Epithelial cell of esophagus (primary cell): ENCODE measurements at regions not wholly inside any gene's neighbourhood (a gene's known extent, or its start where the extent isn't known, plus 50 kb on each side); places are given as distances from the start of the nearest gene placed in this dataset.
A peak's percentile ranks its signal among the peaks of the same experiment; 100 is the strongest.

Source experiments
- DNase-seq: peaks from one replicate; pipeline ENCODE4 v3.0.0; 2010; ENCODE audit warnings: low read depth
- H3K4me3 ChIP-seq: 2 replicates; pipeline ENCODE4 v1.5.1; 2011; ENCODE audit warnings: mild to moderate bottlenecking, low read length, control low read depth
- TF ChIP-seq, protein P1 (sequence below): IDR thresholded peaks from 2 replicates; pipeline ENCODE4 v1.5.1; 2011; ENCODE audit warnings: low read depth, mild to moderate bottlenecking, low read length, control low read depth, inconsistent platforms; ENCODE audit not compliant: insufficient read depth; ENCODE audit errors: missing control alignments

DNA sequence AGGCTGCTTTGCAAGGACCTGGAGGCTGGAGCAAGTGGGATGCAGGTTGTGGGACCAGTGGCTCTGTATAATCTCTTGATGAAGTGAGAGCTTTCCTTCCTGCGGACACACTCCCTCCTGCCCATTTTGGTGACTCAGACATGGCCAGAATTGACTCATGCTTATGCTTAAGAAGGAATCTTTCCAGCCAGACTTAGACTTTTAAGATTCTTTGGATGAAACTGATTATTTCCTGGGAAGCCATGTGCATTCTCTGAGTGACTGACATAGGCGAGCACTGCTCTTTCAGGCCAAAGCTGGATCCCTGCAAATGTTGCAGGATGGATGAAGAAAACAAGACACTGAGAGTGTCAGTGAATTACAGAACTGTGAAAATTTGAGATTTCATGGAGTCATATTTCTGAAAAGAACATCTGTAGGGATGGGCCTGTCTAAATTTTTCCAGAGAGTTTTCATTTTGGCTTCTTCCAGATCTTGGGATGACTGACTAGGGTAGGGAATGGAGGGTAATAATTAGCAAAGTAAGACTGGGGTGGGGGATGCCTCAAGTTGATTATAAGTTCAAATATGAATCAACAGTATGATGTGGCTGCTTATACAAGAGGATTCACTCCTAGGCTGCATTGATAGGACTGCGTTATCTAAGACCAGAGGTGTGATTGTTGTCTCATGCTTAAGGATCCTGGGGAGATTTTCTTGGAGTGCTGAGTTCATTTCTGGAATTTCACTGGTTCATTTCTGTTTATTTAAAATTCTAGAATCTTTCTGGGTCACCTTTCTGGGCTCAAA, 195.8 kb downstream of the HIPK3 start:
- no peak overlapping the region for H3K4me3 ChIP-seq
- DNase-seq, result peak; percentile 77
- TF ChIP-seq, protein P1, sequence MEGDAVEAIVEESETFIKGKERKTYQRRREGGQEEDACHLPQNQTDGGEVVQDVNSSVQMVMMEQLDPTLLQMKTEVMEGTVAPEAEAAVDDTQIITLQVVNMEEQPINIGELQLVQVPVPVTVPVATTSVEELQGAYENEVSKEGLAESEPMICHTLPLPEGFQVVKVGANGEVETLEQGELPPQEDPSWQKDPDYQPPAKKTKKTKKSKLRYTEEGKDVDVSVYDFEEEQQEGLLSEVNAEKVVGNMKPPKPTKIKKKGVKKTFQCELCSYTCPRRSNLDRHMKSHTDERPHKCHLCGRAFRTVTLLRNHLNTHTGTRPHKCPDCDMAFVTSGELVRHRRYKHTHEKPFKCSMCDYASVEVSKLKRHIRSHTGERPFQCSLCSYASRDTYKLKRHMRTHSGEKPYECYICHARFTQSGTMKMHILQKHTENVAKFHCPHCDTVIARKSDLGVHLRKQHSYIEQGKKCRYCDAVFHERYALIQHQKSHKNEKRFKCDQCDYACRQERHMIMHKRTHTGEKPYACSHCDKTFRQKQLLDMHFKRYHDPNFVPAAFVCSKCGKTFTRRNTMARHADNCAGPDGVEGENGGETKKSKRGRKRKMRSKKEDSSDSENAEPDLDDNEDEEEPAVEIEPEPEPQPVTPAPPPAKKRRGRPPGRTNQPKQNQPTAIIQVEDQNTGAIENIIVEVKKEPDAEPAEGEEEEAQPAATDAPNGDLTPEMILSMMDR, result no peak

DNA sequence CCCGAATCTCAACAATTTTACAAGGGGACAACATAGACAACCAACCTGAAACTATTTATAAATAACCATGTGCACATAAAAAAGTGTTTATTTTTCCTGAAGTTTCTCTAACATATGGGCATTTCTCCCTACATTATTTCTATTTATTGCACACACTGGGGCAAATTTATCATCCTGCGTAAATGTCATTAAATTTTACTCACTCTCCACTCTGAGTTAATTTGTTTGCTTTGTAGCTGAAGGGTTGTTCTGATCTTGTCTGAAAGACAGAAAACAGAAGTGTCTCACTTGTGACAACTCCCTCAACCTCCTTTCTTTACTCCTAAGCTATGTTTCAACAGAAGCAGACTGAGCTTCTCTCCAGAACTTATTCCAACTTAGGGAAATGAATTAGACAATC, 194.2 kb downstream of the HIPK3 start:
- no peak for DNase-seq
- TF ChIP-seq, protein P1, result no peak
- no peak overlapping the region for H3K4me3 ChIP-seq

DNA sequence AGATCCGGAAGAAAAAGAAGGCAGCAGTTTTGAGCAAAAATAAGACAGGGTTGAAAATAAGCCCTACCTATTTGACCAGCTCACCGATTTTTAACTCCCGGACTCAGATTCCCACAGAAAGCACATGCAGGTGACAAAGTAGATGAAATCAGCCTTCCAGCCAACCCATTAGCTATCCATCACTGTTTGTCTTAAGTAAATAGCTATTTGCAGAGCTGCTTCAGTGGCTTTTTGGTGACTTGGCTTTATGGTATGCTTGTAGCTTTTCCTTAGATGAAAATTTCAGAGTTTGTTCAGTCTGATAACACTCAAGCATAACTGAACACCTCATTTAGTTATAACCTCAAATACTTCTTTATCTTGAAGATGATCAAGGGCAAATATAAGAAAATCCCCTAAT, 192.6 kb downstream of the HIPK3 start:
- no peak for DNase-seq
- H3K4me3 ChIP-seq, result no peak overlapping the region
- TF ChIP-seq, protein P1, result no peak

DNA sequence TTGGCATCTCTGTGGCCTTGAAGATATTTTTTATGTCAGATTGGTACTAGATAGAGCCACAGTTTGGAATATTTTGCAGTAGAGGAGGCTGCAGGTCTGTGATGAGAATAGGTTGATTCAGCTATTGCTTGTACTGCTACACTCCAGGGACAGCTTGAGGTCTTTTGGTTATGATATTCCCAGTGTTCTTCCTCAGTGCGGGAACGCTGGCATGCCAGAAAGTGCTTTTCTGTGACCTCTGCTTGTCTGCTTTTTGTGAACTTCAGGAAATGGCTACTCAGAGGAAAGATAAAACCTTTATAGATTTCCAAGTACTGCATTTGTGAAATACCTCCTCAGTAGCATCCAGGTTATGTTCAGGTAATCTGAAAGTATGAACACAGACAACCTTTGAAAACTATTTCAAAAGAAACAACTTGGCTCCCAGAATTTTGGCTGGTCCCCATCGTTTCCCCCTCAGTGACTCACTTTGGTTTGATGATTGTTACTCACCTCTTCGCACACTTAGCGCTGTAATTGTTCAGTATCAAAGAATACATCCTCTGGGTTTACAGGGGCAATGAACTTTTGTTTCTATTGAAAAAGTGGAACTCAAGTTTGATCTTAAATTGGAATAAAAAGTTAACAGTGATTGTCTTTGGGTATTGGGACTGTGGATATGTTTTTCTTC, 191.4 kb downstream of the HIPK3 start:
- TF ChIP-seq, protein P1, result no peak

DNA sequence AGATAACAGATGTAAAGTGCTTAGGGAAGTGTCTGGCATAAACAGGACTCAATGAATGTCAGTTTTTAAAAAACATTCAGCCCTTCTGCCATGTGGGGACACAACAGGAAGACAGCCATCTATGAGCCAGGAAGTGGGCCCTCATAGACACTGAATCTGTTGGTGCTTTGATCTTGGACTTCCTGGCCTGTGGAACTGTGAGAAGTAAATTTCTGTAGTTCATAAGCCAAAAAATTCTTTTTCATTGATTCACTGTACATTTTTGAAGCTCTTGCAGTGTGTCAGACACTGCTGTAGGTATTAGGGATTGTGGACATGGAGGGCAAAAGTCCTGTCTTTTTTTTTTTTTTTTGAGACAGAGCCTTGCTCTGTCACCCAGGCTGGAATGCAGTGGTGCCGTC, 188.6 kb downstream of the HIPK3 start:
- DNase-seq, result no peak
- TF ChIP-seq, protein P1, result no peak
- no peak overlapping the region for H3K4me3 ChIP-seq

More for the DNA sequence above, 191.4 kb downstream of the HIPK3 start:
- no peak for DNase-seq
- H3K4me3 ChIP-seq, result no peak overlapping the region

DNA sequence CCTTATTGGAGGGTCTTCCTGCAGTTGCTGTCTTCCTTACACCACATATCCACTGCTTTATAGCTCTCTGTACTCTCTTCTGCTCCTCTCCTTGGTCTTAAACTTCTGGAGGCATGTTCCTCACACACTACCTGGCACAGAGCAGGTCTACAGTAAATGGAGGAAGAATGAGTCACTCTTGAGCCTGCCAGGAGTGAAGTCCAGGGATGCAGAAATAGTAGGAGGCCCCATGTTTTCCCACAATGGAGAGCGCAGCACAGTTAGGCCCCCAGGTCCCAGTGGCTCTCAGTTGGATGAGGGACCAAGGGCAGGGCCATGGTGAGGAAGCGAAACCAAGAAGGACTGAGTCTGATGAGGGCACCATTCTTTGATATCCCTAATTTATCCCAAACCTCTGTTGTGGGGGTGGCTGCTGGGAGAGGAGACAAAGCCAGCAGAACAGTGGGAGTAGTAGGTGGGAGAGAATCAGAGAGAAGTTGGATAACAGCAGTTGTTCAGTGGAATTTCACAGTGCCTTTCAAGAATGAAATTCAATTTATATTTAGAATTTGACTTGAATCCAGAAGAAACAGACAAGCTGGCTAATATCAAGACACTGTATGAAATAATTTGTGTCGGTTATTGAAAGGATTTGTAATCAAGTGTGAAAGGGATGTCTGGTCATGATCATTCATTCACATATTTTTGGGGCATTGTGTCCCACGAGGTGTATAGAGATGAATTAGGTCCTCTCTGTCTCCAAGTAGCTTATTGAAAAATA, 187.8 kb downstream of the HIPK3 start:
- no peak for DNase-seq
- TF ChIP-seq, protein P1, result no peak
- H3K4me3 ChIP-seq, result no peak overlapping the region
